IMR-90 (cell line): ENCODE measurements at regions not wholly inside any gene's neighbourhood (a gene's known extent, or its start where the extent isn't known, plus 50 kb on each side); places are given as distances from the start of the nearest gene placed in this dataset.

Source experiments
- ATAC-seq: fragments of 200-7000 bp; cut with Tn5 transposase; 2 replicates; pipeline ENCODE4 v1.9.1; 2020; ENCODE audit warnings: low read depth, mild to moderate bottlenecking, moderate library complexity
- BruUV-seq: library from RNA; stranded (reverse); fragments of 400-500 nt; replicated peaks from 2 replicates; lab custom pipeline; 2021; lab: Mats Ljungman, UMichigan
- CTCF ChIA-PET: fragments of 300-600 bp; formaldehyde crosslinking; extraction: SDS; loops from one replicate; lab custom pipeline; 2021; ENCODE audit warnings: antibody characterized with exemption; lab: Yijun Ruan, JAX
- POLR2A ChIA-PET: fragments of 300-600 bp; sonication (Branson Sonifier 250); formaldehyde crosslinking; loops from one replicate; lab custom pipeline; 2022; ENCODE audit warnings: antibody characterized with exemption; ENCODE audit not compliant: unreplicated experiment; lab: Charles Lee
- DNase-seq: peaks from one replicate; pipeline ENCODE4 v3.0.0; 2013
- H2AFZ ChIP-seq: replicated peaks from 2 replicates; pipeline ENCODE3; 2013; ENCODE audit warnings: low read length, mild to moderate bottlenecking; ENCODE audit not compliant: poor library complexity
- H2AK5ac ChIP-seq: 2 replicates; pipeline ENCODE4 v1.6.1; 2013; ENCODE audit warnings: low read depth, low read length, inconsistent platforms
- H2AK9ac ChIP-seq: replicated peaks from 2 replicates; pipeline ENCODE3; 2013; ENCODE audit warnings: mild to moderate bottlenecking, low read depth, low read length, moderate library complexity; ENCODE audit not compliant: poor library complexity
- H2BK120ac ChIP-seq: 2 replicates; pipeline ENCODE4 v1.6.1; 2013; ENCODE audit warnings: low read depth, low read length, inconsistent platforms
- H2BK15ac ChIP-seq: 3 replicates; pipeline ENCODE4 v1.6.1; 2013; ENCODE audit warnings: low read depth, low read length, inconsistent platforms
- H2BK20ac ChIP-seq: 2 replicates; pipeline ENCODE4 v1.6.1; 2013; ENCODE audit warnings: low read depth, mild to moderate bottlenecking, inconsistent platforms, low read length, moderate library complexity
- H2BK5ac ChIP-seq: 2 replicates; pipeline ENCODE4 v1.6.1; 2013; ENCODE audit warnings: mild to moderate bottlenecking, low read depth, low read length, inconsistent platforms; ENCODE audit not compliant: poor library complexity, severe bottlenecking
- H3K14ac ChIP-seq: replicated peaks from 2 replicates; pipeline ENCODE4 v1.6.1; 2013; ENCODE audit warnings: low read depth, low read length, inconsistent platforms
- H3K18ac ChIP-seq: 2 replicates; pipeline ENCODE4 v1.6.1; 2013; ENCODE audit warnings: low read depth, low read length, control low read depth
- H3K23ac ChIP-seq: 2 replicates; pipeline ENCODE4 v1.6.1; 2013; ENCODE audit warnings: low read depth, low read length, inconsistent platforms
- H3K27ac ChIP-seq: 2 replicates; pipeline ENCODE4 v1.5.1; 2013; ENCODE audit warnings: mild to moderate bottlenecking, control low read depth, low read length; ENCODE audit not compliant: insufficient read depth
- H3K27me3 ChIP-seq: 2 replicates; pipeline ENCODE4 v1.6.1; 2013; ENCODE audit warnings: low read length; ENCODE audit not compliant: control insufficient read depth, insufficient read depth
- H3K36me3 ChIP-seq: 2 replicates; pipeline ENCODE4 v1.6.1; 2013; ENCODE audit warnings: low read length, mixed read lengths; ENCODE audit not compliant: control insufficient read depth, insufficient read depth
- H3K4ac ChIP-seq: 2 replicates; pipeline ENCODE4 v1.6.1; 2013; ENCODE audit warnings: low read depth, low read length, inconsistent platforms
- H3K4me1 ChIP-seq: 2 replicates; pipeline ENCODE4 v1.6.1; 2013; ENCODE audit warnings: low read length, mixed read lengths; ENCODE audit not compliant: control insufficient read depth, insufficient read depth
- H3K4me2 ChIP-seq: 2 replicates; pipeline ENCODE4 v1.6.1; 2013; ENCODE audit warnings: low read depth, mild to moderate bottlenecking, control low read depth, low read length, moderate library complexity
- H3K4me3 ChIP-seq: 2 replicates; pipeline ENCODE4 v1.5.1; 2013; ENCODE audit warnings: low read depth, mild to moderate bottlenecking, control low read depth, low read length, moderate library complexity; ENCODE audit not compliant: insufficient read depth
- H3K56ac ChIP-seq: 2 replicates; pipeline ENCODE4 v1.6.1; 2013; ENCODE audit warnings: low read length, inconsistent platforms; ENCODE audit not compliant: insufficient read depth; ENCODE audit errors: extremely low read depth
- H3K79me1 ChIP-seq, 2 experiments: 2 replicates each; pipeline ENCODE4 v1.6.1; 2013; ENCODE audit warnings: low read length in 2 of 2, inconsistent platforms in 1 of 2, low read depth in 1 of 2
- H3K9ac ChIP-seq: 2 replicates; pipeline ENCODE4 v1.6.1; 2013; ENCODE audit warnings: low read depth, low read length, control low read depth
- H3K9me1 ChIP-seq: 2 replicates; pipeline ENCODE4 v1.6.1; 2013; ENCODE audit warnings: low read length, inconsistent platforms; ENCODE audit not compliant: insufficient read depth
- H3K9me3 ChIP-seq: 2 replicates; pipeline ENCODE4 v1.6.1; 2013; ENCODE audit warnings: low read length; ENCODE audit not compliant: control insufficient read depth, insufficient read depth
- H4K20me1 ChIP-seq: 2 replicates; pipeline ENCODE4 v1.6.1; 2013; ENCODE audit warnings: low read length, inconsistent platforms; ENCODE audit not compliant: insufficient read depth
- H4K5ac ChIP-seq: 2 replicates; pipeline ENCODE4 v1.6.1; 2013; ENCODE audit warnings: mild to moderate bottlenecking, low read depth, low read length, control low read depth
- H4K8ac ChIP-seq, 2 experiments: 2 replicates each; pipeline ENCODE4 v1.6.1; 2013; ENCODE audit warnings: low read depth in 2 of 2, low read length in 2 of 2, control low read depth in 1 of 2, inconsistent platforms in 1 of 2
- H4K91ac ChIP-seq: 2 replicates; pipeline ENCODE4 v1.6.1; 2013; ENCODE audit warnings: low read depth, low read length, inconsistent platforms; ENCODE audit not compliant: insufficient read depth
- BHLHE40 ChIP-seq: fragments of 150-350 bp; IDR thresholded peaks from 2 replicates; pipeline ENCODE4 v1.6.1; 2016; ENCODE audit warnings: mild to moderate bottlenecking, low read depth, low read length
- CEBPB ChIP-seq: IDR thresholded peaks from 2 replicates; pipeline ENCODE4 v1.6.1; 2012; ENCODE audit warnings: low read depth, low read length, improper control_type of control experiment
- CHD1 ChIP-seq: IDR thresholded peaks from 2 replicates; pipeline ENCODE4 v1.6.1; 2012; ENCODE audit warnings: low read depth, low read length, improper control_type of control experiment
- FOS ChIP-seq: fragments of 150-350 bp; IDR thresholded peaks from 2 replicates; pipeline ENCODE4 v1.6.1; 2016; ENCODE audit warnings: low read depth, low read length
- MAFK ChIP-seq: IDR thresholded peaks from 2 replicates; pipeline ENCODE4 v1.6.1; 2012; ENCODE audit warnings: low read depth, low read length, improper control_type of control experiment
- MAZ ChIP-seq: IDR thresholded peaks from 2 replicates; pipeline ENCODE4 v1.6.1; 2012; ENCODE audit warnings: low read depth, mild to moderate bottlenecking, low read length, improper control_type of control experiment, moderate library complexity, borderline replicate concordance
- MXI1 ChIP-seq: IDR thresholded peaks from 2 replicates; pipeline ENCODE4 v1.6.1; 2012; ENCODE audit warnings: low read depth, mild to moderate bottlenecking, low read length, moderate library complexity, borderline replicate concordance
- NFE2L2 ChIP-seq: fragments of 150-350 bp; IDR thresholded peaks from 2 replicates; pipeline ENCODE4 v1.6.1; 2016; ENCODE audit warnings: low read depth, mild to moderate bottlenecking, low read length
- POLR2A ChIP-seq: IDR thresholded peaks from 2 replicates; pipeline ENCODE4 v1.6.1; 2012; ENCODE audit warnings: mild to moderate bottlenecking, low read depth, low read length
- RAD21 ChIP-seq: IDR thresholded peaks from 2 replicates; pipeline ENCODE4 v1.6.1; 2012; ENCODE audit warnings: low read length, improper control_type of control experiment
- RCOR1 ChIP-seq: IDR thresholded peaks from 2 replicates; pipeline ENCODE4 v1.6.1; 2012; ENCODE audit warnings: mild to moderate bottlenecking, low read length, improper control_type of control experiment; ENCODE audit not compliant: insufficient replicate concordance
- RFX5 ChIP-seq: IDR thresholded peaks from 2 replicates; pipeline ENCODE4 v1.8.0; 2012; ENCODE audit warnings: low read depth, mild to moderate bottlenecking, low read length, moderate library complexity
- SMC3 ChIP-seq: fragments of 150-350 bp; IDR thresholded peaks from 2 replicates; pipeline ENCODE4 v1.6.1; 2016; ENCODE audit warnings: low read depth, mild to moderate bottlenecking, antibody characterized with exemption, low read length, moderate library complexity
- WGBS, 2 experiments: methylation state at CpG; one replicate each; pipeline versions ENCODE4 v1.1.5 to v1.1.7; 2013; ENCODE audit warnings: missing lambda C conversion rate in 2 of 2; ENCODE audit not compliant: insufficient read length in 1 of 2; ENCODE audit errors: extremely low coverage in 2 of 2; 5-methylcytosine and 5-hydroxymethylcytosine counted together
- dilution Hi-C: fragments of 300-500 bp; cut with HindIII; formaldehyde crosslinking; loops from one replicate; pipeline ENCODE4 v1.14.3; 2018; ENCODE audit warnings: low sequenced_read_pairs; ENCODE audit not compliant: unreplicated experiment
- in situ Hi-C: fragments of 300-500 bp; cut with MboI; formaldehyde crosslinking; loops from 3 replicates; pipeline ENCODE4 v1.14.3; 2019; ENCODE audit warnings: low sequenced_read_pairs, inconsistent platforms, mixed read lengths
- intact Hi-C: fragments of 100-400 bp; cut with micrococcal nuclease; formaldehyde crosslinking; loops from 2 replicates; pipeline ENCODE4 v1.10.0; 2022
- TF ChIP-seq, protein P1 (sequence below): fragments of 150-350 bp; IDR thresholded peaks from 2 replicates; pipeline ENCODE4 v1.6.1; 2017; ENCODE audit warnings: mild to moderate bottlenecking, antibody characterized with exemption, low read length, low read depth
- TF ChIP-seq, protein P2 (sequence below): fragments of 150-350 bp; IDR thresholded peaks from 2 replicates; pipeline ENCODE4 v1.6.1; 2016; ENCODE audit warnings: low read depth, mild to moderate bottlenecking, low read length, moderate library complexity, borderline replicate concordance
- TF ChIP-seq, protein P3 (sequence below): conservative IDR thresholded peaks from 2 replicates; pipeline ENCODE4 v1.5.1; 2012; ENCODE audit warnings: mild to moderate bottlenecking, low read depth, low read length, improper control_type of control experiment

DNA sequence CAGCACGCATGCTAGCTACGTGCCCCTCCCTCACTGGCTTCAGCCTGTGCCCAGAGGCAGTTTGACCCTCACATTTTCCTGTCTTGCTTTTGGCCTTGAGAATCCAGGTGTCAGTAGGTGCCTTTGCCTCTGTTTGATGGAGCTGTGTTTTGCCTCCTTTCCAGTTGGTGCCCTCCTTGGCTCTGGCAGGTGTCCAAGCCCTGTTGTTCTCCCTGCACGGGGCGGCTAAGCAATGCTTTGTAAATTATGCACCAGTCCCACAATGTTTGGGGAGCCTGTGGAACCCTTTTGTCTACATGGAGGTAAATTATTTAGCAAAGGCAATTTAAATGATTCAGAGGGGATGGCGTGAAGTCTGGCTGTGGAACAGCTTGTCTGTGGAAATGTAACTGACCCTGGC is 202.9 kb upstream of the BOD1L1 start:
- intact Hi-C loops (no loop called here), dilution Hi-C loops (no loop called here), in situ Hi-C loops (no loop called here)
- no peaks in the 10 kb centered on the region for H3K36me3 ChIP-seq
- H3K14ac ChIP-seq, result no peak overlapping the region
- POLR2A ChIA-PET, result no interaction called here
- no peaks in the 10 kb centered on the region for H3K9me3 ChIP-seq
- TF ChIP-seq CEBPB, result no peak
- TF ChIP-seq MAFK, result no peak
- no peak for TF ChIP-seq NFE2L2
- no peak for TF ChIP-seq SMC3
- TF ChIP-seq MAZ, result no peak
- TF ChIP-seq, protein P1, sequence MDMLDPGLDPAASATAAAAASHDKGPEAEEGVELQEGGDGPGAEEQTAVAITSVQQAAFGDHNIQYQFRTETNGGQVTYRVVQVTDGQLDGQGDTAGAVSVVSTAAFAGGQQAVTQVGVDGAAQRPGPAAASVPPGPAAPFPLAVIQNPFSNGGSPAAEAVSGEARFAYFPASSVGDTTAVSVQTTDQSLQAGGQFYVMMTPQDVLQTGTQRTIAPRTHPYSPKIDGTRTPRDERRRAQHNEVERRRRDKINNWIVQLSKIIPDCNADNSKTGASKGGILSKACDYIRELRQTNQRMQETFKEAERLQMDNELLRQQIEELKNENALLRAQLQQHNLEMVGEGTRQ, result no peak
- no peak for TF ChIP-seq POLR2A
- no peak for TF ChIP-seq RCOR1
- no peak for TF ChIP-seq BHLHE40
- no peak for TF ChIP-seq FOS
- TF ChIP-seq, protein P2, sequence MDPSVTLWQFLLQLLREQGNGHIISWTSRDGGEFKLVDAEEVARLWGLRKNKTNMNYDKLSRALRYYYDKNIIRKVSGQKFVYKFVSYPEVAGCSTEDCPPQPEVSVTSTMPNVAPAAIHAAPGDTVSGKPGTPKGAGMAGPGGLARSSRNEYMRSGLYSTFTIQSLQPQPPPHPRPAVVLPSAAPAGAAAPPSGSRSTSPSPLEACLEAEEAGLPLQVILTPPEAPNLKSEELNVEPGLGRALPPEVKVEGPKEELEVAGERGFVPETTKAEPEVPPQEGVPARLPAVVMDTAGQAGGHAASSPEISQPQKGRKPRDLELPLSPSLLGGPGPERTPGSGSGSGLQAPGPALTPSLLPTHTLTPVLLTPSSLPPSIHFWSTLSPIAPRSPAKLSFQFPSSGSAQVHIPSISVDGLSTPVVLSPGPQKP, result no peak
- TF ChIP-seq RAD21, result no peak
- no peak for TF ChIP-seq RFX5
- no peak for TF ChIP-seq MXI1
- no peak for TF ChIP-seq CHD1
- TF ChIP-seq, protein P3, sequence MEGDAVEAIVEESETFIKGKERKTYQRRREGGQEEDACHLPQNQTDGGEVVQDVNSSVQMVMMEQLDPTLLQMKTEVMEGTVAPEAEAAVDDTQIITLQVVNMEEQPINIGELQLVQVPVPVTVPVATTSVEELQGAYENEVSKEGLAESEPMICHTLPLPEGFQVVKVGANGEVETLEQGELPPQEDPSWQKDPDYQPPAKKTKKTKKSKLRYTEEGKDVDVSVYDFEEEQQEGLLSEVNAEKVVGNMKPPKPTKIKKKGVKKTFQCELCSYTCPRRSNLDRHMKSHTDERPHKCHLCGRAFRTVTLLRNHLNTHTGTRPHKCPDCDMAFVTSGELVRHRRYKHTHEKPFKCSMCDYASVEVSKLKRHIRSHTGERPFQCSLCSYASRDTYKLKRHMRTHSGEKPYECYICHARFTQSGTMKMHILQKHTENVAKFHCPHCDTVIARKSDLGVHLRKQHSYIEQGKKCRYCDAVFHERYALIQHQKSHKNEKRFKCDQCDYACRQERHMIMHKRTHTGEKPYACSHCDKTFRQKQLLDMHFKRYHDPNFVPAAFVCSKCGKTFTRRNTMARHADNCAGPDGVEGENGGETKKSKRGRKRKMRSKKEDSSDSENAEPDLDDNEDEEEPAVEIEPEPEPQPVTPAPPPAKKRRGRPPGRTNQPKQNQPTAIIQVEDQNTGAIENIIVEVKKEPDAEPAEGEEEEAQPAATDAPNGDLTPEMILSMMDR, result no peak
- H4K91ac ChIP-seq, result no peak overlapping the region
- no peak overlapping the region for H3K4me2 ChIP-seq
- peak overlapping the region; percentile 59 for H2AFZ ChIP-seq
- H3K56ac ChIP-seq, result no peak overlapping the region
- WGBS, 2 experiments, result 50% methylated on average over 2 of the region's 5 CpGs; no CpG with 5 or more reads in 1 of the 2 experiments
- H3K4me3 ChIP-seq, result no peak overlapping the region
- no peaks in the 10 kb centered on the region for H4K20me1 ChIP-seq
- H2BK5ac ChIP-seq, result no peak overlapping the region
- no peak overlapping the region for H4K5ac ChIP-seq
- BruUV-seq, result no TSS peak
- no peak overlapping the region for H3K18ac ChIP-seq
- CTCF ChIA-PET, result no interaction called here
- no peaks in the 10 kb centered on the region for H3K4me1 ChIP-seq
- no peak overlapping the region for H3K9ac ChIP-seq
- no peak overlapping the region for H3K4ac ChIP-seq
- DNase-seq (no peak), ATAC-seq (no peak)
- H3K27me3 ChIP-seq, result no peaks in the 10 kb centered on the region
- H3K23ac ChIP-seq, result no peak overlapping the region
- H2BK120ac ChIP-seq, result no peak overlapping the region
- no peaks in the 10 kb centered on the region for H3K79me1 ChIP-seq
- no peak overlapping the region for H2BK20ac ChIP-seq
- H3K9me1 ChIP-seq, result no peaks in the 10 kb centered on the region
- no peak overlapping the region for H2BK15ac ChIP-seq
- H2AK9ac ChIP-seq, result no peak overlapping the region
- no peak overlapping the region for H2AK5ac ChIP-seq
- H3K27ac ChIP-seq, result no peak overlapping the region
- H4K8ac ChIP-seq, result no peak overlapping the region
